A549 (cell line): ENCODE measurements at regions not wholly inside any gene's neighbourhood (a gene's known extent, or its start where the extent isn't known, plus 50 kb on each side); places are given as distances from the start of the nearest gene placed in this dataset.

Experiments
- ATAC-seq, 2 experiments: fragments of 200-7000 bp in 1 of 2; fragments of >200 bp in 1 of 2; cut with Nextera tagmentation in 1 of 2; cut with Tn5 transposase in 1 of 2; 3 replicates each; pipeline versions ENCODE4 v1.8.0 to v1.9.1; 2018 to 2020; ENCODE audit warnings: mild to moderate bottlenecking in 1 of 2, moderate library complexity in 1 of 2
- CTCF ChIA-PET: fragments of 300-600 bp; sonication (Branson Sonifier 250); formaldehyde crosslinking; extraction: SDS; loops from one replicate; lab custom pipeline; 2021; ENCODE audit warnings: antibody characterized with exemption, inconsistent platforms; lab: Yijun Ruan, JAX
- POLR2A ChIA-PET: fragments of 350-600 bp; formaldehyde crosslinking; extraction: SDS; loops from one replicate; lab custom pipeline; 2021; ENCODE audit warnings: antibody characterized with exemption, inconsistent platforms; lab: Yijun Ruan, JAX
- DNase-seq, 2 experiments: peaks; one replicate each; pipeline versions ENCODE4 v3.0.0 to v3.0.0-alpha.2; 2011 to 2016; ENCODE audit warnings: low read depth in 1 of 2, low spot score in 1 of 2
- FAIRE-seq: peaks from 2 replicates; lab custom pipeline; 2011; peaks lifted over from hg19 to GRCh38; lab: Jason Lieb, UNC
- H3K27ac ChIP-seq, 2 experiments: fragments of >200 bp; sonication (Bioruptor Twin); formaldehyde crosslinking; 3 replicates each; pipeline ENCODE4 v1.5.1; 2016 to 2017
- H3K4me1 ChIP-seq: fragments of >200 bp; sonication (Bioruptor Twin); formaldehyde crosslinking; 3 replicates; pipeline ENCODE4 v1.6.1; 2016
- H3K4me2 ChIP-seq: fragments of >200 bp; sonication (Bioruptor Twin); formaldehyde crosslinking; 3 replicates; pipeline ENCODE4 v1.6.1; 2016
- H3K4me3 ChIP-seq: fragments of >200 bp; sonication (Bioruptor Twin); formaldehyde crosslinking; 3 replicates; pipeline ENCODE4 v1.5.1; 2016
- H3K9me3 ChIP-seq: fragments of >200 bp; sonication (Bioruptor Twin); formaldehyde crosslinking; 3 replicates; pipeline ENCODE4 v1.6.1; 2016
- BHLHE40 ChIP-seq: IDR thresholded peaks from 2 replicates; pipeline ENCODE4 v1.6.1; 2012; ENCODE audit warnings: low read depth, low read length, inconsistent platforms
- CBX8 ChIP-seq: fragments of 200-600 bp; sonication (generic); IDR thresholded peaks from 2 replicates; pipeline ENCODE4 v1.6.1; 2016
- CEBPB ChIP-seq, 2 experiments: fragments of >200 bp in 1 of 2; sonication (Bioruptor Twin) in 1 of 2; formaldehyde crosslinking in 1 of 2; IDR thresholded peaks; 2 replicates each; pipeline ENCODE4 v1.6.1; 2012 to 2016
- EHF ChIP-seq: fragments of 250-450 bp; sonication (Bioruptor Pico); IDR thresholded peaks from 2 replicates; pipeline ENCODE4 v1.5.0; 2020; ENCODE audit warnings: mild to moderate bottlenecking
- FOSB ChIP-seq: fragments of 250-450 bp; sonication (Bioruptor Pico); IDR thresholded peaks from 2 replicates; pipeline ENCODE4 v1.5.0; 2020; ENCODE audit warnings: mild to moderate bottlenecking, moderate library complexity
- HES2 ChIP-seq: fragments of >200 bp; sonication (Bioruptor Twin); formaldehyde crosslinking; IDR thresholded peaks from 2 replicates; pipeline ENCODE4 v1.6.1; 2016
- HEYL ChIP-seq: fragments of 250-450 bp; sonication (Bioruptor Pico); IDR thresholded peaks from 2 replicates; pipeline ENCODE4 v1.8.0; 2021; ENCODE audit warnings: mild to moderate bottlenecking, moderate library complexity
- HOXB13 ChIP-seq: fragments of 250-450 bp; sonication (Bioruptor Pico); IDR thresholded peaks from 2 replicates; pipeline ENCODE4 v1.5.0; 2020; ENCODE audit warnings: low read depth, mild to moderate bottlenecking, moderate library complexity
- JUN ChIP-seq, 2 experiments: fragments of >200 bp; sonication (Bioruptor Twin); formaldehyde crosslinking; IDR thresholded peaks; 2 replicates in 1 of 2; 3 replicates in 1 of 2; pipeline ENCODE4 v1.6.1; 2016 to 2017
- KDM5A ChIP-seq: fragments of 200-600 bp; sonication (generic); IDR thresholded peaks from 2 replicates; pipeline ENCODE4 v1.6.1; 2016; ENCODE audit warnings: antibody characterized with exemption, mild to moderate bottlenecking
- MYC ChIP-seq: IDR thresholded peaks from 2 replicates; pipeline ENCODE4 v1.6.1; 2012; ENCODE audit warnings: mild to moderate bottlenecking, inconsistent platforms, low read length, improper control_type of control experiment, borderline replicate concordance
- NR3C1 ChIP-seq: fragments of >200 bp; sonication (Bioruptor Twin); formaldehyde crosslinking; IDR thresholded peaks from 3 replicates; pipeline ENCODE4 v1.6.1; 2017
- POLR2A ChIP-seq: IDR thresholded peaks from 2 replicates; pipeline ENCODE4 v1.6.1; 2012; ENCODE audit warnings: mild to moderate bottlenecking, low read length
- POLR2AphosphoS2 ChIP-seq: conservative IDR thresholded peaks from 2 replicates; pipeline ENCODE4 v1.6.1; 2012; ENCODE audit warnings: low read length, improper control_type of control experiment, inconsistent platforms
- RFX5 ChIP-seq: fragments of 450-650 bp; IDR thresholded peaks from 2 replicates; pipeline ENCODE4 v1.7.1; 2014; ENCODE audit warnings: antibody characterized with exemption, mild to moderate bottlenecking, moderate library complexity
- RNF2 ChIP-seq: fragments of 200-600 bp; sonication (generic); IDR thresholded peaks from 2 replicates; pipeline ENCODE4 v1.6.1; 2016; ENCODE audit warnings: low read depth, mild to moderate bottlenecking, antibody characterized with exemption, moderate library complexity, borderline replicate concordance
- SMC3 ChIP-seq: fragments of >200 bp; sonication (Bioruptor Twin); formaldehyde crosslinking; IDR thresholded peaks from 3 replicates; pipeline ENCODE4 v1.6.1; 2018; ENCODE audit warnings: inconsistent platforms
- TP53 ChIP-seq: fragments of 250-450 bp; sonication (Bioruptor Pico); IDR thresholded peaks from 2 replicates; pipeline ENCODE4 v1.5.0; 2021; ENCODE audit warnings: mild to moderate bottlenecking, moderate library complexity
- USF2 ChIP-seq: fragments of 450-650 bp; IDR thresholded peaks from 2 replicates; pipeline ENCODE4 v1.6.1; 2014; ENCODE audit warnings: antibody characterized with exemption
- ZC3H11A ChIP-seq: fragments of 450-650 bp; IDR thresholded peaks from 2 replicates; pipeline ENCODE4 v1.6.1; 2014; ENCODE audit warnings: antibody characterized with exemption, mild to moderate bottlenecking
- ZSCAN20 ChIP-seq: fragments of 250-450 bp; sonication (Bioruptor Pico); IDR thresholded peaks from 2 replicates; pipeline ENCODE4 v1.8.0; 2022; ENCODE audit warnings: mild to moderate bottlenecking, moderate library complexity
- WGBS: methylation state at CpG from one replicate; pipeline ENCODE4 v1.1.6; 2017; ENCODE audit errors: missing lambda C conversion rate; 5-methylcytosine and 5-hydroxymethylcytosine counted together
- TF ChIP-seq, protein P1 (sequence below): IDR thresholded peaks from 2 replicates; pipeline ENCODE4 v1.6.1; 2012
- TF ChIP-seq, protein P2 (sequence below): fragments of >200 bp; sonication (Bioruptor Twin); formaldehyde crosslinking; IDR thresholded peaks from 3 replicates; pipeline ENCODE4 v1.6.1; 2016
- TF ChIP-seq, protein P3 (sequence below): fragments of 150-350 bp; IDR thresholded peaks from 2 replicates; pipeline ENCODE4 v1.6.1; 2014; ENCODE audit warnings: low read depth, mild to moderate bottlenecking, low read length
- TF ChIP-seq, protein P4 (sequence below): fragments of 250-450 bp; sonication (Bioruptor Pico); IDR thresholded peaks from 2 replicates; pipeline ENCODE4 v1.5.0; 2021; ENCODE audit warnings: mild to moderate bottlenecking, moderate library complexity, borderline replicate concordance
- TF ChIP-seq, protein P5 (sequence below): fragments of >200 bp; sonication (Bioruptor Twin); formaldehyde crosslinking; IDR thresholded peaks from 3 replicates; pipeline ENCODE4 v1.5.1; 2016

DNA sequence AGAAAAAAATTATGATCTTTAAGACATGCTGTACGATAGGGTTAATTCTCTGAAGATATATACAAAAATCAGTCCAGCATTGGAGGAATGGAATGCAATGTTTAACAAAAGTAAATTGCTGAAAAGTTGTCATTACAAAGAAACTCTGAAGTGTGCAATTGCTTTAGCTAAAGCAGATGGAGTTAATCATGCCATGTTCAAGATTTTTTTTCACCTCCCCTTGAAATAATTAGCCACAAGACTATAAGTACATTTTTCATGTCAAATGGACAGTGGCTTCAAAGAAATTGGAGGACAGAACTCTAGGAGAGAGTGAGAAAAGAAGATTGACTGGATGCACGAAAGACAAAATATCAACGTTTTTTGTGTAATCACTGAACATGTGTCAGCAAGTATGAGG lies 63.1 kb upstream of the MEOX2 start:
- no peaks in the 10 kb centered on the region for H3K9me3 ChIP-seq
- ATAC-seq (no peak), DNase-seq (no peak), FAIRE-seq (no peak)
- H3K4me3 ChIP-seq = no peak overlapping the region
- no peaks in the 10 kb centered on the region for H3K4me1 ChIP-seq
- TF ChIP-seq POLR2A = no peak
- TF ChIP-seq, protein P1, sequence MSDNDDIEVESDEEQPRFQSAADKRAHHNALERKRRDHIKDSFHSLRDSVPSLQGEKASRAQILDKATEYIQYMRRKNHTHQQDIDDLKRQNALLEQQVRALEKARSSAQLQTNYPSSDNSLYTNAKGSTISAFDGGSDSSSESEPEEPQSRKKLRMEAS = no peak
- no peak for TF ChIP-seq CBX8
- no peak for TF ChIP-seq HEYL (CRISPR knock-in tag)
- TF ChIP-seq USF2 = no peak
- TF ChIP-seq CEBPB (IDR thresholded peaks at IDR 0.05) = no peak
- no peak overlapping the region for H3K4me2 ChIP-seq
- ChIA-PET POLR2A (no interaction called here), CTCF (no interaction called here)
- no peak overlapping the region for H3K27ac ChIP-seq
- 17% methylated on average over 3 of the region's 3 CpGs for WGBS

- FAIRE-seq (no peak), ATAC-seq (no peak), DNase-seq (no peak)
- Histone ChIP-seq H3K4me1 (no peaks in the 10 kb centered on the region), H3K27ac (no peak overlapping the region), H3K4me2 (no peak overlapping the region), H3K9me3 (no peaks in the 10 kb centered on the region), H3K4me3 (no peak overlapping the region)
- TF ChIP-seq, protein P2, sequence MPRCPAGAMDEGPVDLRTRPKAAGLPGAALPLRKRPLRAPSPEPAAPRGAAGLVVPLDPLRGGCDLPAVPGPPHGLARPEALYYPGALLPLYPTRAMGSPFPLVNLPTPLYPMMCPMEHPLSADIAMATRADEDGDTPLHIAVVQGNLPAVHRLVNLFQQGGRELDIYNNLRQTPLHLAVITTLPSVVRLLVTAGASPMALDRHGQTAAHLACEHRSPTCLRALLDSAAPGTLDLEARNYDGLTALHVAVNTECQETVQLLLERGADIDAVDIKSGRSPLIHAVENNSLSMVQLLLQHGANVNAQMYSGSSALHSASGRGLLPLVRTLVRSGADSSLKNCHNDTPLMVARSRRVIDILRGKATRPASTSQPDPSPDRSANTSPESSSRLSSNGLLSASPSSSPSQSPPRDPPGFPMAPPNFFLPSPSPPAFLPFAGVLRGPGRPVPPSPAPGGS = no peak
- TF ChIP-seq JUN (IDR thresholded peaks at IDR 0.05) = no peak
- TF ChIP-seq HOXB13 (CRISPR knock-in tag) = no peak
- TF ChIP-seq KDM5A = no peak
- TF ChIP-seq HES2 = no peak
- no peak for TF ChIP-seq FOSB (CRISPR knock-in tag)
- TF ChIP-seq, protein P1 = no peak
- TF ChIP-seq EHF = no peak
- 14% methylated on average over 4 of the region's 4 CpGs for WGBS
- POLR2A ChIA-PET = no interaction called here
- CTCF ChIA-PET = no interaction called here
Measured at GRCh38 chr7:15747712-15748111, 61.2 kb upstream of the MEOX2 start.

- Histone ChIP-seq H3K4me2 (no peak overlapping the region), H3K9me3 (no peaks in the 10 kb centered on the region), H3K4me3 (no peak overlapping the region), H3K27ac (no peak overlapping the region), H3K4me1 (no peaks in the 10 kb centered on the region)
- ATAC-seq (no peak), FAIRE-seq (no peak), DNase-seq (no peak)
- CTCF ChIA-PET = no interaction called here
- WGBS = 41% methylated on average over 2 of the region's 2 CpGs
- POLR2A ChIA-PET = no interaction called here
- TF ChIP-seq BHLHE40 (no peak), RNF2 (no peak), ZC3H11A (no peak), MYC (no peak), TP53 (CRISPR knock-in tag) (no peak), SMC3 (no peak), NR3C1 (no peak), RFX5 (no peak), CBX8 (no peak), ZSCAN20 (no peak), POLR2AphosphoS2 (no peak)
- TF ChIP-seq, protein P1 = no peak
- TF ChIP-seq, protein P3, sequence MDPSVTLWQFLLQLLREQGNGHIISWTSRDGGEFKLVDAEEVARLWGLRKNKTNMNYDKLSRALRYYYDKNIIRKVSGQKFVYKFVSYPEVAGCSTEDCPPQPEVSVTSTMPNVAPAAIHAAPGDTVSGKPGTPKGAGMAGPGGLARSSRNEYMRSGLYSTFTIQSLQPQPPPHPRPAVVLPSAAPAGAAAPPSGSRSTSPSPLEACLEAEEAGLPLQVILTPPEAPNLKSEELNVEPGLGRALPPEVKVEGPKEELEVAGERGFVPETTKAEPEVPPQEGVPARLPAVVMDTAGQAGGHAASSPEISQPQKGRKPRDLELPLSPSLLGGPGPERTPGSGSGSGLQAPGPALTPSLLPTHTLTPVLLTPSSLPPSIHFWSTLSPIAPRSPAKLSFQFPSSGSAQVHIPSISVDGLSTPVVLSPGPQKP = no peak
- TF ChIP-seq, protein P4, sequence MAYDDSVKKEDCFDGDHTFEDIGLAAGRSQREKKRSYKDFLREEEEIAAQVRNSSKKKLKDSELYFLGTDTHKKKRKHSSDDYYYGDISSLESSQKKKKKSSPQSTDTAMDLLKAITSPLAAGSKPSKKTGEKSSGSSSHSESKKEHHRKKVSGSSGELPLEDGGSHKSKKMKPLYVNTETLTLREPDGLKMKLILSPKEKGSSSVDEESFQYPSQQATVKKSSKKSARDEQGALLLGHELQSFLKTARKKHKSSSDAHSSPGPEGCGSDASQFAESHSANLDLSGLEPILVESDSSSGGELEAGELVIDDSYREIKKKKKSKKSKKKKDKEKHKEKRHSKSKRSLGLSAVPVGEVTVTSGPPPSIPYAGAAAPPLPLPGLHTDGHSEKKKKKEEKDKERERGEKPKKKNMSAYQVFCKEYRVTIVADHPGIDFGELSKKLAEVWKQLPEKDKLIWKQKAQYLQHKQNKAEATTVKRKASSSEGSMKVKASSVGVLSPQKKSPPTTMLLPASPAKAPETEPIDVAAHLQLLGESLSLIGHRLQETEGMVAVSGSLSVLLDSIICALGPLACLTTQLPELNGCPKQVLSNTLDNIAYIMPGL (CRISPR knock-in tag) = no peak
- TF ChIP-seq, protein P5, sequence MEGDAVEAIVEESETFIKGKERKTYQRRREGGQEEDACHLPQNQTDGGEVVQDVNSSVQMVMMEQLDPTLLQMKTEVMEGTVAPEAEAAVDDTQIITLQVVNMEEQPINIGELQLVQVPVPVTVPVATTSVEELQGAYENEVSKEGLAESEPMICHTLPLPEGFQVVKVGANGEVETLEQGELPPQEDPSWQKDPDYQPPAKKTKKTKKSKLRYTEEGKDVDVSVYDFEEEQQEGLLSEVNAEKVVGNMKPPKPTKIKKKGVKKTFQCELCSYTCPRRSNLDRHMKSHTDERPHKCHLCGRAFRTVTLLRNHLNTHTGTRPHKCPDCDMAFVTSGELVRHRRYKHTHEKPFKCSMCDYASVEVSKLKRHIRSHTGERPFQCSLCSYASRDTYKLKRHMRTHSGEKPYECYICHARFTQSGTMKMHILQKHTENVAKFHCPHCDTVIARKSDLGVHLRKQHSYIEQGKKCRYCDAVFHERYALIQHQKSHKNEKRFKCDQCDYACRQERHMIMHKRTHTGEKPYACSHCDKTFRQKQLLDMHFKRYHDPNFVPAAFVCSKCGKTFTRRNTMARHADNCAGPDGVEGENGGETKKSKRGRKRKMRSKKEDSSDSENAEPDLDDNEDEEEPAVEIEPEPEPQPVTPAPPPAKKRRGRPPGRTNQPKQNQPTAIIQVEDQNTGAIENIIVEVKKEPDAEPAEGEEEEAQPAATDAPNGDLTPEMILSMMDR = no peak
Measured at GRCh38 chr7:15747301-15747700, 60.8 kb upstream of the MEOX2 start.
